Esophagus squamous epithelium (tissue), 5 donors: ENCODE measurements at regions not wholly inside any gene's neighbourhood (a gene's known extent, or its start where the extent isn't known, plus 50 kb on each side); places are given as distances from the start of the nearest gene placed in this dataset.

Experiments
- DNase-seq: peaks from one replicate; lab custom pipeline; 2025; lab: John Stamatoyannopoulos, UW
- H3K27ac ChIP-seq, 4 donors: fragments of 200-600 bp; sonication (generic); one replicate each; pipeline ENCODE4 v1.5.1; 2016 to 2019; ENCODE audit warnings: mild to moderate bottlenecking in 1 of 4
- H3K27me3 ChIP-seq, 4 donors: fragments of 200-600 bp; sonication (generic); 1 replicate in 3 of 4; 2 replicates in 1 of 4; pipeline versions ENCODE4 v1.5.1 to v1.6.0; 2017 to 2021; ENCODE audit warnings: antibody characterized with exemption in 1 of 4
- H3K36me3 ChIP-seq, 3 donors: fragments of 200-600 bp; sonication (generic); one replicate each; pipeline ENCODE4 v1.5.1; 2016 to 2019
- H3K4me1 ChIP-seq, 3 donors: fragments of 200-600 bp; sonication (generic); one replicate each; pipeline ENCODE4 v1.5.1; 2017 to 2019
- H3K4me3 ChIP-seq, 4 donors: fragments of 200-600 bp; sonication (generic); 1 replicate in 3 of 4; 2 replicates in 1 of 4; pipeline ENCODE4 v1.5.1; 2016 to 2019; ENCODE audit warnings: mild to moderate bottlenecking in 2 of 4, moderate library complexity in 1 of 4
- H3K9me3 ChIP-seq, 3 donors: fragments of 200-600 bp; sonication (generic); one replicate each; pipeline ENCODE4 v1.5.1; 2016 to 2019
- POLR2A ChIP-seq, 4 donors: fragments of 450-650 bp; IDR thresholded peaks; one replicate each; pipeline ENCODE4 v1.6.1; 2017; ENCODE audit warnings: antibody characterized with exemption in 4 of 4, mild to moderate bottlenecking in 4 of 4, moderate library complexity in 3 of 4
- WGBS, 2 donors: methylation state at CpG; one replicate each; pipeline ENCODE4 v1.1.5; 2018; 5-methylcytosine and 5-hydroxymethylcytosine counted together
- intact Hi-C: fragments of 100-400 bp; cut with DNase I; formaldehyde crosslinking; loops from one replicate; pipeline ENCODE4 v1.15.0; 2022
- TF ChIP-seq, protein P1 (sequence below), 6 experiments: fragments of 450-650 bp in 4 of 6; fragments of 200-600 bp in 2 of 6; sonication (generic) in 2 of 6; IDR thresholded peaks; one replicate each; pipeline ENCODE4 v1.5.1; 2016 to 2019; ENCODE audit warnings: antibody characterized with exemption in 6 of 6, mild to moderate bottlenecking in 4 of 6, moderate library complexity in 4 of 6
- donor health status: DM: yes; HTN: yes; CAD: no.

GRCh38 chr7:120131096-120131839 is 141.7 kb upstream of the KCND2 start:
- DNase-seq, result no peak
- Histone ChIP-seq H3K4me1 (no peaks in the 10 kb centered on the region), H3K9me3 (peaks cover 0 to 8% (median 4%) of the 10 kb centered on the region in 3 donors), H3K36me3 (no peaks in the 10 kb centered on the region), H3K27me3 (no peaks in the 10 kb centered on the region), H3K4me3 (no peak overlapping the region), H3K27ac (no peak overlapping the region)
- no peak for TF ChIP-seq POLR2A (IDR thresholded peaks at IDR 0.05)
- TF ChIP-seq, protein P1, sequence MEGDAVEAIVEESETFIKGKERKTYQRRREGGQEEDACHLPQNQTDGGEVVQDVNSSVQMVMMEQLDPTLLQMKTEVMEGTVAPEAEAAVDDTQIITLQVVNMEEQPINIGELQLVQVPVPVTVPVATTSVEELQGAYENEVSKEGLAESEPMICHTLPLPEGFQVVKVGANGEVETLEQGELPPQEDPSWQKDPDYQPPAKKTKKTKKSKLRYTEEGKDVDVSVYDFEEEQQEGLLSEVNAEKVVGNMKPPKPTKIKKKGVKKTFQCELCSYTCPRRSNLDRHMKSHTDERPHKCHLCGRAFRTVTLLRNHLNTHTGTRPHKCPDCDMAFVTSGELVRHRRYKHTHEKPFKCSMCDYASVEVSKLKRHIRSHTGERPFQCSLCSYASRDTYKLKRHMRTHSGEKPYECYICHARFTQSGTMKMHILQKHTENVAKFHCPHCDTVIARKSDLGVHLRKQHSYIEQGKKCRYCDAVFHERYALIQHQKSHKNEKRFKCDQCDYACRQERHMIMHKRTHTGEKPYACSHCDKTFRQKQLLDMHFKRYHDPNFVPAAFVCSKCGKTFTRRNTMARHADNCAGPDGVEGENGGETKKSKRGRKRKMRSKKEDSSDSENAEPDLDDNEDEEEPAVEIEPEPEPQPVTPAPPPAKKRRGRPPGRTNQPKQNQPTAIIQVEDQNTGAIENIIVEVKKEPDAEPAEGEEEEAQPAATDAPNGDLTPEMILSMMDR (IDR thresholded peaks at IDR 0.05), result no peak
- intact Hi-C loops, result no loop called here
- 75 to 90% methylated on average over 2 to 5 of the region's 5 CpGs for WGBS, 2 donors

- no peak overlapping the region for H3K4me3 ChIP-seq
- 65 to 83% methylated on average over 1 of the region's 1 CpG for WGBS, 2 donors
- no peaks in the 10 kb centered on the region for H3K36me3 ChIP-seq
- no peak overlapping the region for H3K27ac ChIP-seq
- H3K27me3 ChIP-seq, result no peaks in the 10 kb centered on the region
- DNase-seq, result no peak
- no peaks in the 10 kb centered on the region for H3K9me3 ChIP-seq
- intact Hi-C loops, result no loop called here
- no peaks in the 10 kb centered on the region for H3K4me1 ChIP-seq
- TF ChIP-seq, protein P1 (IDR thresholded peaks at IDR 0.05), result no peak
- no peak for TF ChIP-seq POLR2A (IDR thresholded peaks at IDR 0.05)
These were observed 134.5 kb upstream of the KCND2 start for GRCh38 chr7:120138497-120138896.

- no peak for DNase-seq
- TF ChIP-seq, protein P1 (IDR thresholded peaks at IDR 0.05), result no peak
- no peak for TF ChIP-seq POLR2A (IDR thresholded peaks at IDR 0.05)
- H3K27ac ChIP-seq, result no peak overlapping the region
- H3K4me3 ChIP-seq, result no peak overlapping the region
- H3K27me3 ChIP-seq, result no peaks in the 10 kb centered on the region
- no peaks in the 10 kb centered on the region for H3K36me3 ChIP-seq
- WGBS, 2 donors, result 0 to 17% methylated on average over 1 of the region's 1 CpG
- no peaks in the 10 kb centered on the region for H3K4me1 ChIP-seq
- H3K9me3 ChIP-seq, result no peaks in the 10 kb centered on the region
- intact Hi-C loops, result no loop called here
These were observed 116.5 kb upstream of the KCND2 start for GRCh38 chr7:120156476-120156875.

- intact Hi-C loops, result no loop called here
- no peaks in the 10 kb centered on the region for H3K9me3 ChIP-seq
- 61 to 68% methylated on average over 2 of the region's 2 CpGs for WGBS, 2 donors
- H3K4me1 ChIP-seq, result no peaks in the 10 kb centered on the region
- TF ChIP-seq, protein P1 (IDR thresholded peaks at IDR 0.05), result no peak
- no peak for TF ChIP-seq POLR2A (IDR thresholded peaks at IDR 0.05)
- H3K36me3 ChIP-seq, result no peaks in the 10 kb centered on the region
- DNase-seq, result no peak
- H3K27me3 ChIP-seq, result no peaks in the 10 kb centered on the region
- H3K27ac ChIP-seq, result no peak overlapping the region
- no peak overlapping the region for H3K4me3 ChIP-seq
These were observed 112.8 kb upstream of the KCND2 start for GRCh38 chr7:120160166-120160565.

DNA sequence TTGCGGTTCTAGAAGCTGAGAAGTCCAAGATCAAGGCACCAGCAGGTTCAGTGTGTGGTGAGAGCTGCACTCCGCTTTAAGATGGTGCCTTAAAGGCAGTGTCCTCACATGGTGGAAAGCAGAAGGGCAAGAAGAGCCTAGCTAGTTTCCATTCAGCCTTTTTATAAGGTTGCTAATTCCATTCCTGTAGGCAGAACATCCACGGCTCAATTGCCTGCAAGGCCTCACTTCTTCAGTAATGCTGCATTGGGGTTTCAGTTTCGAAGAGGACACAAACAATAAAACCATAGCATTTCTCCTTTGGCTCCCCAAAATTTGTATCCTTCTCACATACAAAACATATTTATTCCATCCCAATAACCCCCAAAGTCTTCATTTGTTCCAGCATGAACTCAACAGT is 109.5 kb upstream of the KCND2 start:
- 81 to 84% methylated on average over 4 of the region's 4 CpGs for WGBS, 2 donors
- no peak for TF ChIP-seq POLR2A (IDR thresholded peaks at IDR 0.05)
- TF ChIP-seq, protein P1 (IDR thresholded peaks at IDR 0.05), result no peak

More for the DNA sequence above, 109.5 kb upstream of the KCND2 start:
- Histone ChIP-seq H3K9me3 (no peaks in the 10 kb centered on the region), H3K4me3 (no peak overlapping the region), H3K4me1 (no peaks in the 10 kb centered on the region), H3K36me3 (no peaks in the 10 kb centered on the region), H3K27ac (no peak overlapping the region), H3K27me3 (no peaks in the 10 kb centered on the region)
- intact Hi-C loops, result no loop called here
- DNase-seq, result no peak
